Skeletal muscle tissue (tissue), 3 donors: ENCODE measurements at regions not wholly inside any gene's neighbourhood (a gene's known extent, or its start where the extent isn't known, plus 50 kb on each side); places are given as distances from the start of the nearest gene placed in this dataset.

ENCODE experiments used
- H3K27ac ChIP-seq: one replicate; pipeline ENCODE4 v1.7.0; 2013; ENCODE audit warnings: mild to moderate bottlenecking, low read depth, low read length, inconsistent platforms
- H3K27me3 ChIP-seq, 3 donors: one replicate each; pipeline ENCODE4 v1.7.0; 2013; ENCODE audit warnings: low read length in 3 of 3; ENCODE audit not compliant: control insufficient read depth in 3 of 3, insufficient read depth in 3 of 3
- H3K36me3 ChIP-seq, 3 donors: one replicate each; pipeline ENCODE4 v1.7.0; 2013; ENCODE audit warnings: low read length in 3 of 3; ENCODE audit not compliant: control insufficient read depth in 3 of 3, insufficient read depth in 3 of 3
- H3K4me1 ChIP-seq, 3 donors: one replicate each; pipeline ENCODE4 v1.7.0; 2013; ENCODE audit warnings: low read length in 3 of 3, mild to moderate bottlenecking in 3 of 3; ENCODE audit not compliant: control insufficient read depth in 3 of 3, insufficient read depth in 3 of 3
- H3K4me3 ChIP-seq, 3 donors: one replicate each; pipeline ENCODE4 v1.7.0; 2013; ENCODE audit warnings: low read length in 3 of 3
- H3K9ac ChIP-seq, 3 donors: one replicate each; pipeline ENCODE4 v1.7.0; 2013; ENCODE audit warnings: low read length in 3 of 3, mild to moderate bottlenecking in 3 of 3, moderate library complexity in 2 of 3, low read depth in 1 of 3
- H3K9me3 ChIP-seq, 3 donors: one replicate each; pipeline ENCODE4 v1.7.0; 2013; ENCODE audit warnings: low read length in 3 of 3; ENCODE audit not compliant: control insufficient read depth in 3 of 3
- donor health status: Osteomylitis.

GRCh38 chr13:87903553-87903952 lies 232.4 kb downstream of the SLITRK5 start:
- H3K4me3 ChIP-seq = no peak overlapping the region
- H3K9me3 ChIP-seq = peaks cover 0 to 3% (median 0%) of the 10 kb centered on the region in 3 donors
- no peaks in the 10 kb centered on the region for H3K36me3 ChIP-seq
- no peak overlapping the region for H3K27ac ChIP-seq
- H3K4me1 ChIP-seq = no peaks in the 10 kb centered on the region
- H3K9ac ChIP-seq = no peak overlapping the region
- H3K27me3 ChIP-seq = no peaks in the 10 kb centered on the region

GRCh38 chr13:87906411-87906810 lies 235.2 kb downstream of the SLITRK5 start:
- H3K27me3 ChIP-seq = no peaks in the 10 kb centered on the region
- no peak overlapping the region for H3K9ac ChIP-seq
- H3K36me3 ChIP-seq = no peaks in the 10 kb centered on the region
- peaks cover 0 to 3% (median 0%) of the 10 kb centered on the region in 3 donors for H3K9me3 ChIP-seq
- no peak overlapping the region for H3K27ac ChIP-seq
- no peaks in the 10 kb centered on the region for H3K4me1 ChIP-seq
- H3K4me3 ChIP-seq = no peak overlapping the region

GRCh38 chr13:87907202-87907601 lies 236.0 kb downstream of the SLITRK5 start:
- Histone ChIP-seq H3K9me3 (peaks cover 0 to 3% (median 0%) of the 10 kb centered on the region in 3 donors), H3K27ac (no peak overlapping the region), H3K4me3 (no peak overlapping the region), H3K36me3 (no peaks in the 10 kb centered on the region), H3K27me3 (no peaks in the 10 kb centered on the region), H3K4me1 (no peaks in the 10 kb centered on the region), H3K9ac (no peak overlapping the region)

- Histone ChIP-seq H3K9me3 (peaks cover 0 to 2% (median 0%) of the 10 kb centered on the region in 3 donors), H3K36me3 (no peaks in the 10 kb centered on the region), H3K9ac (no peak overlapping the region), H3K4me3 (no peak overlapping the region), H3K4me1 (no peaks in the 10 kb centered on the region), H3K27ac (no peak overlapping the region), H3K27me3 (no peaks in the 10 kb centered on the region)
Measured at GRCh38 chr13:87919956-87920355, 248.8 kb downstream of the SLITRK5 start.

- no peak overlapping the region for H3K9ac ChIP-seq
- no peak overlapping the region for H3K4me3 ChIP-seq
- peaks cover 0 to 2% (median 0%) of the 10 kb centered on the region in 3 donors for H3K9me3 ChIP-seq
- no peaks in the 10 kb centered on the region for H3K4me1 ChIP-seq
- H3K27ac ChIP-seq = no peak overlapping the region
- H3K27me3 ChIP-seq = no peaks in the 10 kb centered on the region
- no peaks in the 10 kb centered on the region for H3K36me3 ChIP-seq
Measured at GRCh38 chr13:87923753-87924152, 252.6 kb downstream of the SLITRK5 start.

- Histone ChIP-seq H3K4me3 (no peak overlapping the region), H3K9ac (no peak overlapping the region), H3K4me1 (no peaks in the 10 kb centered on the region), H3K27ac (no peak overlapping the region), H3K36me3 (no peaks in the 10 kb centered on the region), H3K27me3 (no peaks in the 10 kb centered on the region), H3K9me3 (peaks cover 0 to 2% (median 0%) of the 10 kb centered on the region in 3 donors)
Measured at GRCh38 chr13:87925006-87925405, 253.8 kb downstream of the SLITRK5 start.

GRCh38 chr13:87940776-87941175 lies 269.6 kb downstream of the SLITRK5 start:
- H3K27ac ChIP-seq = no peak overlapping the region
- H3K27me3 ChIP-seq = no peaks in the 10 kb centered on the region
- no peaks in the 10 kb centered on the region for H3K4me1 ChIP-seq
- H3K9ac ChIP-seq = no peak overlapping the region
- no peaks in the 10 kb centered on the region for H3K36me3 ChIP-seq
- H3K4me3 ChIP-seq = no peak overlapping the region
- no peaks in the 10 kb centered on the region for H3K9me3 ChIP-seq

GRCh38 chr13:87941226-87941625 lies 270.1 kb downstream of the SLITRK5 start:
- no peak overlapping the region for H3K9ac ChIP-seq
- no peaks in the 10 kb centered on the region for H3K36me3 ChIP-seq
- no peaks in the 10 kb centered on the region for H3K4me1 ChIP-seq
- no peaks in the 10 kb centered on the region for H3K9me3 ChIP-seq
- no peaks in the 10 kb centered on the region for H3K27me3 ChIP-seq
- no peak overlapping the region for H3K4me3 ChIP-seq
- no peak overlapping the region for H3K27ac ChIP-seq

GRCh38 chr13:87942205-87942604 lies 271.0 kb downstream of the SLITRK5 start:
- no peaks in the 10 kb centered on the region for H3K36me3 ChIP-seq
- H3K9ac ChIP-seq = no peak overlapping the region
- H3K27ac ChIP-seq = no peak overlapping the region
- no peaks in the 10 kb centered on the region for H3K27me3 ChIP-seq
- H3K9me3 ChIP-seq = no peaks in the 10 kb centered on the region
- no peak overlapping the region for H3K4me3 ChIP-seq
- H3K4me1 ChIP-seq = no peaks in the 10 kb centered on the region

GRCh38 chr13:87944038-87944437 lies 272.9 kb downstream of the SLITRK5 start:
- H3K27me3 ChIP-seq = no peaks in the 10 kb centered on the region
- H3K4me3 ChIP-seq = no peak overlapping the region
- no peaks in the 10 kb centered on the region for H3K9me3 ChIP-seq
- no peak overlapping the region for H3K27ac ChIP-seq
- H3K36me3 ChIP-seq = no peaks in the 10 kb centered on the region
- H3K9ac ChIP-seq = no peak overlapping the region
- no peaks in the 10 kb centered on the region for H3K4me1 ChIP-seq

- no peaks in the 10 kb centered on the region for H3K36me3 ChIP-seq
- no peaks in the 10 kb centered on the region for H3K9me3 ChIP-seq
- H3K9ac ChIP-seq = no peak overlapping the region
- H3K4me3 ChIP-seq = no peak overlapping the region
- no peaks in the 10 kb centered on the region for H3K4me1 ChIP-seq
- no peak overlapping the region for H3K27ac ChIP-seq
- no peaks in the 10 kb centered on the region for H3K27me3 ChIP-seq
Measured at GRCh38 chr13:87952377-87952776, 281.2 kb downstream of the SLITRK5 start.
